SK-N-SH (cell line): ENCODE measurements at regions not wholly inside any gene's neighbourhood (a gene's known extent, or its start where the extent isn't known, plus 50 kb on each side); places are given as distances from the start of the nearest gene placed in this dataset.

ENCODE experiments used
- CTCF ChIP-seq: fragments of 200-600 bp; sonication (generic); IDR thresholded peaks from 2 replicates; pipeline ENCODE4 v1.6.1; 2017; ENCODE audit warnings: antibody characterized with exemption, mild to moderate bottlenecking, moderate library complexity
- IRF3 ChIP-seq: fragments of 150-350 bp; IDR thresholded peaks from 2 replicates; pipeline ENCODE4 v1.6.1; 2016; ENCODE audit warnings: mild to moderate bottlenecking, low read depth, low read length
- RCOR1 ChIP-seq: fragments of 150-350 bp; IDR thresholded peaks from 2 replicates; pipeline ENCODE4 v1.6.1; 2017; ENCODE audit warnings: antibody characterized with exemption, low read length
- TAF1 ChIP-seq: IDR thresholded peaks from 2 replicates; pipeline ENCODE4 v1.6.1; 2012; ENCODE audit warnings: low read depth, mild to moderate bottlenecking, low read length, moderate library complexity, borderline replicate concordance

DNA sequence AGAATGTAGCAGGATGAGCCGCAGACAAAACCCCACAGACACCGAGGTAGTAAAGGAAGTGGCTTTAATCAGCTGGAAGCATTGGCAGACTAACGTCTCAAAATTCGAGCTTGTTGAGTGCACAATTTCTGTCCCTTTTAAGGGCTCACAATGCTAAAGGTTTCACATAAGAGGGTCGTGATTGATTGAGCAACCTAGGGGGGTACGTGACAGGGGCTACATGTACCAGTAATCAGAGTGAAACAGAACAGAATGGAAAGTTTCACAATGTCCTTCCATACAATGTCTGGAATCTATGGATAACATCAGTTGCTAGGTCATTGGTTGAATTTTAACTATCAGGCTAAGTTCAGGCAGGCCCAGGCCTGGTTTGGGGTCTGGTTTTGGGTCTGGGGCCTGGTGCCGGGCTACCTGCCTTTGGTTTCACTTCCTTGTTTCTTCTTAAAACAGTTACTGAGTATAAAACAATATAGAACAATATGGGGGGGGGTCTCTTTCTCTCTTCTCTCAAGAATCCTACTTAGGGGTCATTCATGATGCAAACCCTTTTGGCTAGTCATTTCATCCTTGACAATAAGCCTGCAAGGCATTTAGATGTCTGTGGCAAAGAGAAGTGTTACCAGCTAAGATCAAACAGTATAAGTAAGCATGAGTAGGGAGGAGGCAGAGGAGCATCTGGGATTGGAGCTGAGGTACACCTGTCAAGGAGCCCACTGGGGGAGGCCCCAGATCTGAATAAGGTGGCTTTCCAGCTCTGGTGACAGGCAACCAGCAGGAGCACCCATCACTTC lies 364.1 kb downstream of the TNS3 start:
- TF ChIP-seq RCOR1, result no peak
- TF ChIP-seq TAF1, result no peak
- TF ChIP-seq CTCF, result no peak
- TF ChIP-seq IRF3, result no peak
